ENCODE measurements at regions not wholly inside any gene's neighbourhood (a gene's known extent, or its start where the extent isn't known, plus 50 kb on each side); places are given as distances from the start of the nearest gene placed in this dataset.

DNA sequence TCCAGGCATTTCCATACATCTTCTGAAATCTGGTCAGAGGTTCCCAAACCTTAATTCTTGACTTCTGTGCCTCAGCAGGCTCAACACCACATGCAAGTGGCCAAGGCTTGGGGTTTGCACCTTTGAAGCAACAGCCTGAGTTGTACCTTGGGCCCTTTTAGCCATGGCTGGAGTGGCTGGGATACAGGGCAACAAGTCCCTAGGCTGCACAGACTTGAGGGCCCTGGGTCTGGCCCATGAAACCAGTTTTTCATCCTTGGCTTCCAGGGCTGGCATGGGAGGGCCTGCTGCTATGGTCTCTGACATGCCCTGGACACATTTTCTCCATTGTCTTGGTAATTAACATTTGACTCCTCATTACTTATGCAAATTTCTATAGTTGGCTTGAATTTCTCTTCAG is 988.8 kb upstream of the CNTNAP5 start:
- no peak overlapping the region for H3K27ac Mint-ChIP-seq
- H3K4me1 Mint-ChIP-seq = no peaks in the 10 kb centered on the region
- Histone ChIP-seq H3K4me3 (no peak overlapping the region), H2AFZ (replicated peaks) (no peak overlapping the region), H3K27ac (no peak overlapping the region), H3K4me2 (no peak overlapping the region), H3K4me1 (no peaks in the 10 kb centered on the region), H3F3A (ENCODE audit: low read depth) (no peaks in the 10 kb centered on the region), H3K9me3 (ENCODE audit: low read depth) (no peaks in the 10 kb centered on the region), H4K20me1 (ENCODE audit: low read depth) (no peaks in the 10 kb centered on the region), H3K9ac (no peak overlapping the region), H3K36me3 (no peaks in the 10 kb centered on the region), H3K27me3 (no peaks in the 10 kb centered on the region), H3K79me2 (ENCODE audit: low read depth) (no peaks in the 10 kb centered on the region)
- no peaks in the 10 kb centered on the region for H3K27me3 Mint-ChIP-seq (ENCODE audit: insufficient read depth, low read depth)
- no peaks in the 10 kb centered on the region for H3K36me3 Mint-ChIP-seq
- H3K9me3 Mint-ChIP-seq = peaks cover 10% of the 10 kb centered on the region
- no peak for TF ChIP-seq CTCF (IDR thresholded peaks at IDR 0.05)
- no peak for TF ChIP-seq EZH2phosphoT487 (IDR thresholded peaks at IDR 0.05)
- TF ChIP-seq EZH2 (IDR thresholded peaks at IDR 0.05) = no peak
- no peak overlapping the region for H3K4me3 Mint-ChIP-seq
- DNase-seq (ENCODE audit: low spot score) = no peak

DNA sequence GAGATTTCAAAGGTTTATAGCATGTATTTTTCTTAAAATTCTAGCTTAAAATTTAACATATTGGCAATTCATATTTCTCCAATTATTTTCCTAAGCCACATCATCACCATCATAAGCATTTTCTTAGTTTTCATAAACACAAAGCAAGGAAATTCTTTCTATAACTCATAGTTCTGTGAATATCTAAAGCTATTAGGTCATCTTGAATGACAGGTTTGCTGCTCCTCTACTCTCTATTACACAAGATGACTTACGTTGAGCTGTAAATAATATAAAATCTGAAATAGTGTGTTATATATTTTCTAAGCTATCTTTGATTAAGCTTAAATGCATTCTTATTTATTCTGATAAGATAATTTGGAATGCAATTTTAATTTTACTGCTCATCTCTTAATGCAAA is 984.6 kb upstream of the CNTNAP5 start:
- H3K4me1 Mint-ChIP-seq = no peaks in the 10 kb centered on the region
- no peak overlapping the region for H3K27ac Mint-ChIP-seq
- Histone ChIP-seq H3K4me2 (no peak overlapping the region), H3K27ac (no peak overlapping the region), H3F3A (ENCODE audit: low read depth) (no peaks in the 10 kb centered on the region), H3K4me1 (no peaks in the 10 kb centered on the region), H4K20me1 (ENCODE audit: low read depth) (no peaks in the 10 kb centered on the region), H3K79me2 (ENCODE audit: low read depth) (no peaks in the 10 kb centered on the region), H3K36me3 (peaks cover 4% of the 10 kb centered on the region), H3K4me3 (no peak overlapping the region), H2AFZ (replicated peaks) (no peak overlapping the region), H3K27me3 (no peaks in the 10 kb centered on the region), H3K9me3 (ENCODE audit: low read depth) (no peaks in the 10 kb centered on the region), H3K9ac (no peak overlapping the region)
- no peaks in the 10 kb centered on the region for H3K27me3 Mint-ChIP-seq (ENCODE audit: insufficient read depth, low read depth)
- H3K9me3 Mint-ChIP-seq = peaks cover 7% of the 10 kb centered on the region
- TF ChIP-seq EZH2phosphoT487 (IDR thresholded peaks at IDR 0.05) = no peak
- no peak for TF ChIP-seq EZH2 (IDR thresholded peaks at IDR 0.05)
- TF ChIP-seq CTCF (IDR thresholded peaks at IDR 0.05) = no peak
- DNase-seq (ENCODE audit: low spot score) = no peak
- H3K4me3 Mint-ChIP-seq = no peak overlapping the region
- H3K36me3 Mint-ChIP-seq = no peaks in the 10 kb centered on the region

DNA sequence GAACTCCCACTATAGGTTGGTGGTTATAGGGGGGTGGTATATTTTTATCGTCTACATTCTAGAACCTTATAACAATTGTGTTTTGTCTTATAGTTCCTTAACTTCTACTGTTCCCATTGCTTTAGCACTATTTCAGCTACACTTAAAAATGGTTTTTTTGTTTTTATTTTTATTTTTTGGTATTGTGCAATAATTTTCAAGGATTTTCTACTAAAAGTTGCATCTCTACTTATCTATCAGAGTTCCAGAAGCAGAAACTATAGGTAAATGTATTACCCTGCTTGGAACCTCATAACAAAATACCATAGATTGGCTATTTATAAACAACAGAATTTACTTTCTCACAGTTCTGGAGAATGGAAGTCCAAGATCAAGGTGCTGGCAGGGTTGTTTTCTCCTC is 981.6 kb upstream of the CNTNAP5 start:
- Histone ChIP-seq H3F3A (ENCODE audit: low read depth) (no peaks in the 10 kb centered on the region), H3K27me3 (no peaks in the 10 kb centered on the region), H3K79me2 (ENCODE audit: low read depth) (no peaks in the 10 kb centered on the region), H3K9ac (no peak overlapping the region), H2AFZ (replicated peaks) (no peak overlapping the region), H3K4me2 (no peak overlapping the region), H3K9me3 (ENCODE audit: low read depth) (no peaks in the 10 kb centered on the region), H4K20me1 (ENCODE audit: low read depth) (no peaks in the 10 kb centered on the region), H3K27ac (no peak overlapping the region), H3K4me3 (no peak overlapping the region), H3K4me1 (no peaks in the 10 kb centered on the region), H3K36me3 (peaks cover 4% of the 10 kb centered on the region)
- DNase-seq (ENCODE audit: low spot score) = no peak
- H3K36me3 Mint-ChIP-seq = no peaks in the 10 kb centered on the region
- H3K9me3 Mint-ChIP-seq = no peaks in the 10 kb centered on the region
- no peak overlapping the region for H3K4me3 Mint-ChIP-seq
- H3K27ac Mint-ChIP-seq = no peak overlapping the region
- TF ChIP-seq CTCF (IDR thresholded peaks at IDR 0.05) (no peak), EZH2 (IDR thresholded peaks at IDR 0.05) (no peak), EZH2phosphoT487 (IDR thresholded peaks at IDR 0.05) (no peak)
- H3K27me3 Mint-ChIP-seq (ENCODE audit: insufficient read depth, low read depth) = no peaks in the 10 kb centered on the region
- H3K4me1 Mint-ChIP-seq = no peaks in the 10 kb centered on the region

DNA sequence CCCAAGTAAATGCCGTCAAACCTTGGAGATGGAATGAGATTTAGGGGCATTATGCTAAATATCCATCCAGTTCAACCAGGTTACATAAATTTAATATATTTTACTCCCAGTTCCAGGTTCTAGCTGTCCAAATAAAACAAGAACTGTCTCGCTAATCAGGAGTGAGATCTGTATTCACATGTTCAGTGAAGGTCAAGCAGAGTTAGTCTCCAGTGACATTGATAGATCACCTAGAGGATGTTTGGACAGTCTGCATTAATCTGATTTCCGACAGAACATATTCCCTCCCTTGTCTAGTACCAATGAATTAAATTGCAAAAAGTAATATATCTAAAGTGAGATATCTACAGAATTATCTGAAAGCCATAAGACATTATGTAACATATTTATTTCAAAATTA is 979.4 kb upstream of the CNTNAP5 start:
- H3K4me1 Mint-ChIP-seq = no peaks in the 10 kb centered on the region
- H2AFZ ChIP-seq (replicated peaks) = no peak overlapping the region
- H3K4me2 ChIP-seq = no peak overlapping the region
- TF ChIP-seq CTCF (IDR thresholded peaks at IDR 0.05) (no peak), EZH2 (IDR thresholded peaks at IDR 0.05) (no peak), EZH2phosphoT487 (IDR thresholded peaks at IDR 0.05) (no peak)
- no peaks in the 10 kb centered on the region for H3K9me3 Mint-ChIP-seq
- no peaks in the 10 kb centered on the region for H3K36me3 Mint-ChIP-seq
- no peak overlapping the region for H3K4me3 ChIP-seq
- no peaks in the 10 kb centered on the region for H3F3A ChIP-seq (ENCODE audit: low read depth)
- no peaks in the 10 kb centered on the region for H3K27me3 Mint-ChIP-seq (ENCODE audit: insufficient read depth, low read depth)
- H3K9me3 ChIP-seq (ENCODE audit: low read depth) = no peaks in the 10 kb centered on the region
- no peaks in the 10 kb centered on the region for H3K79me2 ChIP-seq (ENCODE audit: low read depth)
- no peak overlapping the region for H3K9ac ChIP-seq
- no peak overlapping the region for H3K4me3 Mint-ChIP-seq
- no peaks in the 10 kb centered on the region for H4K20me1 ChIP-seq (ENCODE audit: low read depth)
- H3K27ac Mint-ChIP-seq = no peak overlapping the region
- no peaks in the 10 kb centered on the region for H3K27me3 ChIP-seq
- no peak for DNase-seq (ENCODE audit: low spot score)
- H3K4me1 ChIP-seq = no peaks in the 10 kb centered on the region
- no peak overlapping the region for H3K27ac ChIP-seq
- H3K36me3 ChIP-seq = peaks cover 4% of the 10 kb centered on the region

Data from neural progenitor cell (in vitro differentiated cells).